H9 (cell line): ENCODE measurements at regions not wholly inside any gene's neighbourhood (a gene's known extent, or its start where the extent isn't known, plus 50 kb on each side); places are given as distances from the start of the nearest gene placed in this dataset.

Experiments
- DNase-seq: peaks from one replicate; pipeline ENCODE4 v3.0.0-alpha.2; 2017
- H2AFZ ChIP-seq: one replicate; pipeline ENCODE4 v1.6.1; 2013; ENCODE audit warnings: mild to moderate bottlenecking, low read length, control low read depth, moderate library complexity
- H2AK5ac ChIP-seq: 2 replicates; pipeline ENCODE4 v1.6.1; 2013; ENCODE audit warnings: low read length, control low read depth, mixed read lengths; ENCODE audit not compliant: insufficient read length
- H2BK120ac ChIP-seq: one replicate; pipeline ENCODE4 v1.6.1; 2013; ENCODE audit warnings: low read depth, mild to moderate bottlenecking, low read length, control low read depth, inconsistent platforms; ENCODE audit not compliant: poor library complexity, severe bottlenecking
- H2BK12ac ChIP-seq: 2 replicates; pipeline ENCODE4 v1.6.1; 2013; ENCODE audit warnings: low read length, control low read depth, mixed read lengths, low read depth; ENCODE audit not compliant: insufficient read length
- H2BK15ac ChIP-seq: 2 replicates; pipeline ENCODE4 v1.6.1; 2013; ENCODE audit warnings: low read depth, low read length, control low read depth
- H2BK20ac ChIP-seq: one replicate; pipeline ENCODE4 v1.6.1; 2013; ENCODE audit warnings: low read depth, mild to moderate bottlenecking, low read length, control low read depth, inconsistent platforms; ENCODE audit not compliant: poor library complexity, severe bottlenecking
- H2BK5ac ChIP-seq: 2 replicates; pipeline ENCODE4 v1.6.1; 2013; ENCODE audit warnings: low read length, control low read depth, mixed read lengths; ENCODE audit not compliant: insufficient read length
- H3K14ac ChIP-seq: 2 replicates; pipeline ENCODE4 v1.6.1; 2013; ENCODE audit warnings: low read length, control low read depth; ENCODE audit not compliant: insufficient read depth
- H3K18ac ChIP-seq: 2 replicates; pipeline ENCODE4 v1.6.1; 2013; ENCODE audit warnings: low read depth, mild to moderate bottlenecking, mixed read lengths, low read length, control low read depth; ENCODE audit not compliant: insufficient read length
- H3K23ac ChIP-seq: 2 replicates; pipeline ENCODE4 v1.6.1; 2013; ENCODE audit warnings: low read length, control low read depth, mixed read lengths, low read depth; ENCODE audit not compliant: insufficient read length
- H3K23me2 ChIP-seq: 2 replicates; pipeline ENCODE4 v1.6.1; 2013; ENCODE audit warnings: low read depth, mild to moderate bottlenecking, mixed read lengths, low read length, control low read depth; ENCODE audit not compliant: insufficient read length, poor library complexity, severe bottlenecking
- H3K27ac ChIP-seq: 2 replicates; pipeline ENCODE4 v1.5.1; 2013; ENCODE audit warnings: low read length, control low read depth, mixed read lengths, low read depth; ENCODE audit not compliant: insufficient read length
- H3K27me3 ChIP-seq: 2 replicates; pipeline ENCODE4 v1.6.1; 2013; ENCODE audit warnings: low read length, control low read depth, inconsistent platforms; ENCODE audit not compliant: insufficient read depth
- H3K4ac ChIP-seq: 2 replicates; pipeline ENCODE4 v1.6.1; 2013; ENCODE audit warnings: low read depth, mild to moderate bottlenecking, control low read depth, inconsistent platforms, low read length, moderate library complexity
- H3K4me1 ChIP-seq: 2 replicates; pipeline ENCODE4 v1.6.1; 2013; ENCODE audit warnings: low read length, control low read depth, inconsistent platforms; ENCODE audit not compliant: insufficient read depth
- H3K4me2 ChIP-seq: 2 replicates; pipeline ENCODE4 v1.6.1; 2013; ENCODE audit warnings: low read length, control low read depth, mixed read lengths; ENCODE audit not compliant: insufficient read length, insufficient read depth
- H3K56ac ChIP-seq: 2 replicates; pipeline ENCODE4 v1.6.1; 2013; ENCODE audit warnings: low read depth, mild to moderate bottlenecking, mixed read lengths, low read length, control low read depth; ENCODE audit not compliant: insufficient read length
- H3K79me1 ChIP-seq: 2 replicates; pipeline ENCODE4 v1.6.1; 2013; ENCODE audit warnings: low read depth, mild to moderate bottlenecking, moderate library complexity, low read length, control low read depth, inconsistent platforms; ENCODE audit not compliant: insufficient read depth, poor library complexity, severe bottlenecking
- H3K79me2 ChIP-seq: 2 replicates; pipeline ENCODE4 v1.6.1; 2013; ENCODE audit warnings: low read length, control low read depth, inconsistent platforms; ENCODE audit not compliant: insufficient read depth
- H3K9ac ChIP-seq: 2 replicates; pipeline ENCODE4 v1.6.1; 2013; ENCODE audit warnings: low read length, control low read depth, mixed read lengths; ENCODE audit not compliant: insufficient read length; ENCODE audit errors: extremely low read depth
- H3K9me3 ChIP-seq: one replicate; pipeline ENCODE4 v1.6.1; 2013; ENCODE audit warnings: low read depth, low read length, inconsistent platforms; ENCODE audit not compliant: control insufficient read depth
- H3T11ph ChIP-seq: one replicate; pipeline ENCODE4 v1.6.1; 2013; ENCODE audit warnings: mild to moderate bottlenecking, low read length, control low read depth, inconsistent platforms
- H4K20me1 ChIP-seq: one replicate; pipeline ENCODE4 v1.6.1; 2013; ENCODE audit not compliant: control insufficient read depth, insufficient read length, insufficient read depth
- H4K5ac ChIP-seq: 2 replicates; pipeline ENCODE4 v1.6.1; 2013; ENCODE audit warnings: low read depth, mild to moderate bottlenecking, mixed read lengths, low read length, control low read depth; ENCODE audit not compliant: insufficient read length
- H4K8ac ChIP-seq: replicated peaks from 2 replicates; pipeline ENCODE4 v1.6.1; 2013; ENCODE audit warnings: low read length, control low read depth, mixed read lengths, low read depth; ENCODE audit not compliant: insufficient read length
- H4K91ac ChIP-seq: 2 replicates; pipeline ENCODE4 v1.6.1; 2013; ENCODE audit warnings: low read depth, mild to moderate bottlenecking, moderate library complexity, mixed read lengths, low read length, control low read depth; ENCODE audit not compliant: insufficient read length
- H3K27ac Mint-ChIP-seq, 3 experiments: 2 replicates in 2 of 3; 3 replicates in 1 of 3; pipeline ENCODE4 v1.8.0; 2020 to 2021; ENCODE audit warnings: mixed read lengths in 3 of 3, mild to moderate bottlenecking in 1 of 3, moderate library complexity in 1 of 3
- H3K27me3 Mint-ChIP-seq: 2 replicates; pipeline ENCODE4 v1.8.0; 2021; ENCODE audit warnings: low read depth, mild to moderate bottlenecking, moderate library complexity, mixed read lengths
- H3K36me3 Mint-ChIP-seq, 3 experiments: 2 replicates in 2 of 3; 3 replicates in 1 of 3; pipeline ENCODE4 v1.8.0; 2020 to 2021; ENCODE audit warnings: low read depth in 3 of 3, mixed read lengths in 3 of 3; ENCODE audit not compliant: insufficient read depth in 1 of 3
- H3K4me1 Mint-ChIP-seq, 2 experiments: 2 replicates each; pipeline ENCODE4 v1.8.0; 2020; ENCODE audit warnings: mixed read lengths in 2 of 2
- H3K4me3 Mint-ChIP-seq, 2 experiments: 2 replicates in 1 of 2; 3 replicates in 1 of 2; pipeline ENCODE4 v1.8.0; 2020 to 2021; ENCODE audit warnings: mild to moderate bottlenecking in 2 of 2, mixed read lengths in 2 of 2, moderate library complexity in 1 of 2
- H3K9me3 Mint-ChIP-seq, 2 experiments: 2 replicates in 1 of 2; 3 replicates in 1 of 2; pipeline ENCODE4 v1.8.0; 2020; ENCODE audit warnings: mild to moderate bottlenecking in 2 of 2, mixed read lengths in 2 of 2, moderate library complexity in 1 of 2
- CTCF ChIP-seq: fragments of 200-600 bp; sonication (generic); conservative IDR thresholded peaks from 3 replicates; pipeline ENCODE4 v1.8.0; 2021; ENCODE audit warnings: antibody characterized with exemption, mild to moderate bottlenecking
- WGBS: extraction: QIAGEN DNeasy Blood & Tissue Kit; methylation state at CpG from one replicate; pipeline ENCODE4 v1.1.7; 2013; ENCODE audit warnings: missing lambda C conversion rate, low lambda C conversion rate, mixed read lengths; ENCODE audit not compliant: insufficient read length; ENCODE audit errors: extremely low coverage; 5-methylcytosine and 5-hydroxymethylcytosine counted together

GRCh38 chr5:96236831-96237230 lies 196.2 kb downstream of the PCSK1 start:
- H2AK5ac ChIP-seq: no peak overlapping the region
- H3K27ac ChIP-seq: no peak overlapping the region
- no peak overlapping the region for H2BK12ac ChIP-seq
- no peak overlapping the region for H2BK15ac ChIP-seq
- Mint-ChIP-seq H3K27ac (no peak overlapping the region), H3K4me3 (no peak overlapping the region), H3K27me3 (no peaks in the 10 kb centered on the region), H3K36me3 (no peaks in the 10 kb centered on the region), H3K4me1 (no peaks in the 10 kb centered on the region), H3K9me3 (no peaks in the 10 kb centered on the region; a peak in 1 of 5 replicates)
- H2AFZ ChIP-seq: no peak overlapping the region
- H3K4me1 ChIP-seq: no peaks in the 10 kb centered on the region
- no peaks in the 10 kb centered on the region for H3K79me1 ChIP-seq
- H3K27me3 ChIP-seq: no peaks in the 10 kb centered on the region
- H3T11ph ChIP-seq: no peak overlapping the region
- H3K14ac ChIP-seq: no peak overlapping the region
- no peak overlapping the region for H2BK20ac ChIP-seq
- H3K4ac ChIP-seq: no peak overlapping the region
- no peaks in the 10 kb centered on the region for H3K23me2 ChIP-seq
- H3K56ac ChIP-seq: no peak overlapping the region
- TF ChIP-seq CTCF: no peak
- H3K9ac ChIP-seq: no peak overlapping the region
- no peak overlapping the region for H3K23ac ChIP-seq
- no peaks in the 10 kb centered on the region for H4K20me1 ChIP-seq
- H4K5ac ChIP-seq: no peak overlapping the region
- no peaks in the 10 kb centered on the region for H3K9me3 ChIP-seq
- H2BK5ac ChIP-seq: no peak overlapping the region
- no peak overlapping the region for H2BK120ac ChIP-seq
- no peak for DNase-seq
- no peak overlapping the region for H4K91ac ChIP-seq
- H3K18ac ChIP-seq: no peak overlapping the region
- whole genome bisulfite sequencing: no CpG with 5 or more reads among the region's 1 CpG
- H3K4me2 ChIP-seq: no peak overlapping the region
- H4K8ac ChIP-seq: no peak overlapping the region
- no peaks in the 10 kb centered on the region for H3K79me2 ChIP-seq
